DMS153 treated with DMSO at 0.1 percent for 48 hours (cell line): ENCODE measurements at regions not wholly inside any gene's neighbourhood (a gene's known extent, or its start where the extent isn't known, plus 50 kb on each side); places are given as distances from the start of the nearest gene placed in this dataset.

ENCODE experiments used
- DNase-seq: peaks from one replicate; lab custom pipeline; 2025; ENCODE audit not compliant: unreplicated experiment; lab: John Stamatoyannopoulos, UW

DNA sequence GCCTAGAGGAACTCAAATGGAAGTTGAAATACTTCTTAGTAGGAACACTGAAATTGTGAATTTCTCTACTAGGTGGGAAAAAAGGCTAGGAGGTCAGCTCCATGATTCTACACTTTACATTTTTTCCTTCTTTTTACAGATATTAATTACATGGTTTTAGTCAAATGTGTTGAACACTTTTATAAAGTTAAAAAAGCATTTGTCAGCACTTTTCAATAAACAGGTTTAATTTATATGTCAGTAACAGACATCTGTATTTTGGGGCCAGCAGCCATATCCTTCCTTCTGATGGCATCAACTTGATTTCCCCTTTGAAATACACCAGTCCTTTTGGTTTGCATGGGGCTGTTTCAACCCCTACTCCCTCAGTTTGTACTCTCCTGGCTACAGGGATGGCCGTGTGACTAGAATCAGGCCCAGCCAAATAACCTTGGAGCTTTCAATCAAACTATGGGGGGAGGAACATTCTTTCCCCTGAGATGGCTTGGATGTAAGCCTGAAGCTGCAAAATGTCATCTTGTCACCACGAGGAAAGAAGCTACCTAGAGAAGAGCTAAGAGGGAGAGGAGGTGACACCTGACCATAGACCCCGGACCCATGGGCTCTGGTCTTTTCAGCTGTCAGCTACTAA lies 171.0 kb upstream of the NEBL start:
- DNase-seq: no peak

DNA sequence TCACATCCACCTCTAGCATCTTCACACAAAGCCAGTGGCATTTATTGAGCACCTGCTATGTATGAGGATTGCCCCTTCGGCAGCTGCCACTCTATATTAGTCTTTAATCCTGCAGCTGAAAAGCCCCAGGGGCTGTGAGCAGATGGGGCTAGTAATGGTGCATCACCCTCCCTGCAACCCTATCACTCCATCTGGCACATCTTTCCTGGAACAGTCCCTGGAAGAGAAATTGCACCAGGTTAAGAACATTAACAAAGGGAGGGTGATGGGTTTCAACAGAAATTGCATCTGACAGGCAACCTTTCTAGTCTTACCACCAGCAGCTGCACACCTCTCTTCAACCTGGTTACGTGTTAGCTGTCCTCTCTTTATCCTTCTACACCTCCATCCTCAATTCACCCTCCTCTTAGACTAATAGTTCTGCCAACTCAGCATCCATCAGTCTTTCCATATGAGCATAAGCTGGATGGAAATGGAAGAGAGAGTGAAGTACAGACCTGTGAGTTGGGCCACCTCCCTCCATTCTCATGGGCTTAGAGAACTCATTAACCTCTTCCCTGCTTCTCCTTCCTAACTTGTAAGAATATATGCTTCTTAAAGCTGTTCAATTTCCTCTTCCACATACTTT lies 168.6 kb upstream of the NEBL start:
- DNase-seq: no peak

DNA sequence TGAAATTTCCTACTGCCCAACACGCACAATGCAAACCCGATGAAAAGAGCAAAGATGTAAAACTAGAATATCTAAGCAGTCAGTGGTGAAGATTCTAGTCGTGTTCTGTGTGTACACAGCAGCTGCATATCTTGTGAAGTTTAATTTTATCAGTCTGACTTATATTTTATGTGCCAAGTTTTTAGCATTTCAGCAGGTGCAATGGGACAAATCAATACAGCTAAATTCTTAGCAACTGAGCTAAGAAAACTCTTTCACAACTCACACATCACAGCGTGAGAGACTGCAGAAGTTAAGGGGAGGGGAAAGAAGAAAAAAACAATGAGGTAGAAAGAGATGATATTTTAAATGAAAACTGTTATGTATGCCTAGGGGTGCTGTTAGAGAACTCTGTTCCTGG lies 164.9 kb upstream of the NEBL start:
- no peak for DNase-seq

DNA sequence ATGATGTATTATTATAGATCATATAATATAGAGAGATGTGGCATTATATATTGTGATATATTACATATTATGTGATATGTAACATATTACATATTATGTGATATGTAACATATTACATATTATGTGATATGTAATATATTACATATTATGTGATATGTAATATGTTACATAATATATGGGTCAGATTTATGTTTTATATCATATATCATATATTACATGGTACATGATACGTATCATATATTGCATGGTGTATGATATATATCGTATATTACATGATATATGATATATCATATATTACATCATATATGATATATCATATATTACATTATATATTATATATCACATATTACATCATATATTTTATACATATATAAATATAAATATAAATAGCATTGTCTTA lies 164.1 kb upstream of the NEBL start:
- no peak for DNase-seq

DNA sequence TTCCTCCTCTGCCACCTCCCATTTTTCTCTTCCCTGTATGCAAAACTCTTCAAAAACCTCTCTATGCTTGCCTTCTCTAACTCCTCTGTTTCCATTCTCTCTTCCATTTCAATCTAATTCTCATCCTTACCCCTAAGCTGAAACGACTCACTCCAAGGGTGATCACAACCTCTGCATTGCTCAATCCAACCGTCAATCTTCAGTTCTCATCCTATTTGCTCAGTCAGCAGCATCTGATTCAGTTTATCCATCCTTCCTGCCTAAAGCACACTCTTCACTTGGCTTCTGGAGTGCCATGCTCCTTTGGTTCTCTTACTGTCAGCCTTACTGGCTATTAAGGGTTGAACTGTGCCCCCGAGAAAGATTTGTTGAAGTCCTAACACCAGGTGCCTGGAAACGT lies 163.5 kb upstream of the NEBL start:
- DNase-seq: no peak

DNA sequence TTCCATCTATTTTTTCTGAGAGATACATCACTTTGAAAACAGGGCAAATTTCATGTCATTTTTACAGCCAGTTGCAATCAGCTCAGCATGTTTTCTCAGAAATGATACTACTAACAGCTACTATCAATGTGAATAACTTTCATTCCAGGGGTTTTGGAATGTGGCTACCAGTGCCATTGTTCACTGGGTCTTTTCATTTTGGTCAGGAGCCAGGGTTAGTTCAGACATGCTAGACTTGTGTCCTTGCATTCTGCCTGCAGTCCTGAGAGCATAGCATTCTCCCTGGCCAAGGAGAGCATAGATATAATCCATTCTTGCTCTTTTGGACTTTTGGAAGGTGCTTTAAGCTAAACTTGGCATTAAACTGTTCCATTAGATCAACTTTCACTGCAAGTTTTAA lies 160.9 kb upstream of the NEBL start:
- DNase-seq: no peak

DNA sequence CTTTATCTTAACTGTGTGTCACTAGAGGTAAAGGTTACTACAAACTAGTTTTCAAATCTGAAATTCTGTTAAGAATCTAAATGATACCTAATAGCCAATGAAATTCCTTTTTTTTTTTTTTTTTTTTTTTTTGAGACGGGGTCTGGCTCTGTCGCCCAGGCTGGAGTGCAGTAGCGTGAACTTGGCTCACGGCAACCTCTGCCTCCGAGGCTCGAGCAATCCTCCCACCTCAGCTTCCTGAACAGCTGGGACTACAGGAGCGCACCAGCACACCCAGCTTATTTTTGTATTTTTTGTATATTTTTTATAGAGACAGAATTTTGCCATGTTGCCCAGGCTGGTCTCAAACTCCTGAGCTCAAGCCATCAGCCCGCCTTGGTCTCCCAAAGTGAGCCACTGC lies 160.3 kb upstream of the NEBL start:
- no peak for DNase-seq

DNA sequence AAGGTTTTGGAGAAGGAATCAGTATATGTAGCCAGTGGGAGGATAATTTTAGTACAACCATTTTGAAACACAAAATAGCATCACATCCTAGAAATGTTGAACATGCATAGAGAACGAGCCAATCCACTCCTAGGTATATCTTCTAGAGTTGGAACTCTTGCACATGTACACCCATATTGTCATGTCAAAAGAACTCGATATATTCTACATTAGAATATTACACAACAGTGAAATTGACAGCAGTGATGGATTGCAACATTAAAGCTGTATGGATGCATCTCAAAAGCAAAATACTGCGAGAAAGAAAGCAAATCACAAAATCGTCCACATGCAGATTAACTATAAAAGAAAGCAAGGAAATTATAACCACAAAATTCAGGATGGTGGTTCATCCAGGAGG lies 159.3 kb upstream of the NEBL start:
- DNase-seq: no peak

DNA sequence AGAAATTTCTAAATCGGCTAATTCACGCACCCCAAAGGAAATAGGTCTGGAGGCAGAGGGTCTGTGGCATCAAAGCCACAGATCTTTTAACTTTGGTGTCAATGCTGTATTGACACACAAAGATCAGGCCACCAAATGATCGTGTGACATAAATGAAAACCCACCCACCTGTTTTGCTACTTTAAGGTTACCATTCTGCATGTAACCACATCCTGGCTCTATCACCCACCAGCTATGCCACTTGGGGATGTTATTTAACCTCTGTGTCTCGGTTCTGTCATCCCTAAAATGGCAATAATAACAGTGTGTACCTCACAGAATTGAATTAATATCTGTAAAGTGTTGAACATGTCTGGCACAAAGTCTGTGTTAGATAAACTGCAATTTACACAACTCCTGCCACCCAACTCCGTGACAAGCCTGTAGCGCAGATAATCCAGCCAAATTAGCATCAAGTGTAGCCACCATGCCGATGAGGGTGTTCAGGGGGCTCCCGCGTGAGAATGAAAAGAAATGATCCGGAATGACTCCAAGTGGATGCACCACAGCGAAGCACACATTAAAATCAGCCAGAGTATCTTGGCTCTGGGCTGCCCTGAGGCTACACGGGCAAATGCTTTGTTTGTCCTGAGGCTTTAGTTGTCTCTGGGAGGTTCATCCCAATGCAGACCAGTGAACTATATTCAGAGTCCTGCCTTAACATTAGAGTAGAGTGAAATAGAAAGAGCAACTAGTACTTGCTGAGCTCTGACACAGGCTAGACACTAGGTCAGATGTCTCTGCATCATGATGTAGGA lies 158.4 kb upstream of the NEBL start:
- DNase-seq: no peak

DNA sequence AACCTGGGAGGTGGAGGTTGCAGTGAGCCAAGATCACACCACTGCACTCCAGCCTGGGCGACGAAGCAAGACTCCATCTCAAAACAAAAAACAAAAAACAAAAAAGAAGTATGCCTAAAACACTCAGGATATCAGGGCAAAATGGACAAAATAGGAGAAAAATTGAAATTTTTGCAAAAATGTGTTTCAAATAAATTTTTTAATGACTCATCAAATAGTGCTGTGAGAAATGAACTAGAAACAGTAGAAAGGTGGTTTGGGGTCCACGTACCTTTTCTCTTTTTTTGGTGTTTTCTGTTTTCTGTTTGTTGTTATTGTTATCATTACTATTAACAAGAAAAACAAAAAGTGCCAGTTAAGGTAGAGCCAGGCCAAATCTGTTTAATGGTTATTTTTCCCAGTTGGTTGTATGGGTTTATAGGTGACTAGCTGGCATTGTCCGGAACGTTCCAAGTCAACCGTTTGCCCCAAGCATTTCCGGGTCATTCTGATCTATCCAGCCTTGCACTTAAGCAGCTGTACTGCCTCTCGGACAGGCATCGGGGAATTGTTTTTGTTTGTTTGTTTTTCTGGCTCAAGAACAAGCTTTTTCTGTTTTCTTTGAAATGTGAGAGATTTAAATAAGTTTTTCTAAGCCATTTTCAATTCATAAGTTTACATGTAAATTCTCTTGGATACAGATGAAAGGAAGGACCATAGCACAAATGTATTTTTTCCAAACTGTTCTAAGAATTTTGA lies 157.0 kb upstream of the NEBL start:
- DNase-seq: no peak

DNA sequence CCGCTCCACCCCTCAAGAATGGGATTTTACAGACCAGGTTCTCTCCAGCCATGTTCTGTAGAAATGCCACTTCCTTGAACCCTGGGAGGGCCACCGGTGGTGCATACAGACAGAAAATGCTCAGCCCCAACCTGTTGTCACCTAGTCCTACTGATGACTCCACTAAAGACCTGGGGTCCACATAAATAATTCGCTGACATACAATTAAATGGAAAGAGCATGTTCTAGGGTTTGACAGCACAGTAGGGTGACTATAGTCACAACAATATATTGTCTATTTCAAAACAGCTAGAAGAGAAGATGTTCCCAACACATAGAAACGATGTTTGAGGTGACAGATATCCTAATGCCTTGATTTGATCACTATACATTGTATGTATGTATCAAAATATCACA lies 155.6 kb upstream of the NEBL start:
- no peak for DNase-seq

DNA sequence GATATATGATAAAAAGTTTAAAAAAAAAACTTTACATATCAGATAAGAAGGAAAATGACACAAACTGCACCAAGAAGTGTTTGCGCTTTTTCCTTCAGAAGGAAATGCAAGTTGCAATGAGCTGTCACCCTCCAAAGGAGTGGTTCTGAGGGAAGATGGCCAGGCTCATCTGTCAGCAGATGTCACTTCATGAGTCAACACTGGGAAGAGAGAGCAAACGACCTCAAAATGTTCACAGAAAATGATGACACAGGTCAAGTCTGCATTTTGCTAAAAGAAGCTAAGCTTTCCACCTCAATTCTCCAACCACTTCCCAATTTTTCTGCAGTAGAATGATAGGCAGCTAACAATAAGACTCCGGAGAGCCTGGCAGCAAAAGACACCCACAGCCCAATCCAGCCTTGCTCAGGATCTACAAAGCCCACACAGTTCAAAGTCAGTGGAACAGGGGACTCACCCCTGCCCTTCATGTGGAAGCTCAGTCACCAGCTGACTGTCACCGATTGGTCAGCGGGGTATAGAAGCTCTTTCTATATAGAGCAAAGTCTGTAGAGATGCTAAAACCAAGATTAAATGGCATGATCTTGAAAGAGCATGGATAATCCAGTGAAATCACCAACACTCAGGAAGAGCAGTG lies 155.1 kb upstream of the NEBL start:
- DNase-seq: no peak

DNA sequence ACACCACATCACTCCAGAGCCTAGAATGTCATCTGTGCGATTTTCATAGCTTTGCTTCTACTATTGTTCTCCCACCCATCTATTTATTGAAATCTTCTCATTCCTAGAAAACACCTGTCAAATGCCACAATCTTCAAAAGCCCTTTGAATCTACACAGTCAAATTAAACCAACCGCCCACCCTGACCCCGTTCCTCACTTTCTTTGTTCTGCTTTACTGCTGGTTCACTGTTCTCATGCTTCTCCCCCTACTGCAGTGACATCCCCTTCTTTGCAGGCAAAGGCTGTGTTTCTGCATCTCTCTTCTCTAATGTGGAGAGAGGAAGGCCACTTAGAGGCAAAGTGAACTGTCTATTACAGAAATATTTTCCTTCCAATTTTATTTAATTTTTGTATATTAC lies 152.4 kb upstream of the NEBL start:
- DNase-seq: no peak

DNA sequence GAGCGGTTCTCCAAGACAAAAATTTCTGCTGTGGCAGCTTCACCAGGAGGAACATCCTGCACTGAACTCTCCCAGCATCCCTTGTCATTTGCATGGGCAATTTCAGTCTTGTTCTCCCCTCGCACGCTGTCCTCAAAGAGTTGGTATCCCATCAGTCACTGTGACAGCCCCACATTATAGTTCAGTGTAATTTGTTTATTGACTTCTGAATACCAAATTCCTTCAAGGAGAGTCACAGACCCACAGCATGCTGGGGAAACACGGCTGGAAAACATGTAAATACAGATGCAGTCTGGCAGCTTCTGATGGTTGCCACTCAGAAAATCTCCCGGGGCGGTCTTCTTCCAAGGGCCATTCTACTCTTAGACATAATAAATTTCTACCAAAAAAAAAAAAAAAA lies 151.0 kb upstream of the NEBL start:
- no peak for DNase-seq

DNA sequence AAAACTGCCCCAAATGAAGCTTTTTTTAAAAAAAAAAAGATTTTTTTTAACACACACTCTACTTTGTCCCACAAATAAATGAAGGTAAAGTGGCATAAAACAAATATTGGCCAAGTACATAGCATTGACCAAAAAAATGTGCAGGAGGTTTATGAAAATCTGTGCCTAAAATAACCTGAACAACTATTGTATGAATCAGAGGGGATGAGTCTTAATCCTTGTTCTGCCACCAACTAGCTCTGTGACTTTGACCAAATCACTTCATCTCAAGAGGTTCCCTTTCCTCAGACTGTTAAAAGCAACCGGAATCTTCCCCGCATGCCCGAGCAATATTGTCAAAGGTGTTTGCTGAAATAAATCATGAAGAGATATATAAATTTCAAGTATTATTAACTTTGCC lies 150.4 kb upstream of the NEBL start:
- no peak for DNase-seq

DNA sequence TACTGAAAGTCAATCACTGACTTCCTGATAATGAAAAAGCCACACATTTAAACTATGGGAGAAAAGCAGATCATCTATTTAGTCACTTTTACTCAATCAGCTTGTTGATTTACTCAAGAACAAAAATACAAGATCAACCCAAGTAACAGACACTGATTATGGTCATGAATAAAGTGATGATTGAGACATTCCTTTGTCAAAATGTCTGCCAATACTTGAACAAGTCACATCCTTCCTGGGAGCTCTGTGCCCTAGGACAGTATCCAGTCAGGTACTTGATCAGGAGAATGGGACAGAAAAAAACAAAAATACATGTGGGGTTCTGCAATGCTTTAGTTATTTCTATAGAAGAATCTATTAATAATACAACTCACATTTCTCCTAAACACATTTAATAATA lies 150.0 kb upstream of the NEBL start:
- no peak for DNase-seq

DNA sequence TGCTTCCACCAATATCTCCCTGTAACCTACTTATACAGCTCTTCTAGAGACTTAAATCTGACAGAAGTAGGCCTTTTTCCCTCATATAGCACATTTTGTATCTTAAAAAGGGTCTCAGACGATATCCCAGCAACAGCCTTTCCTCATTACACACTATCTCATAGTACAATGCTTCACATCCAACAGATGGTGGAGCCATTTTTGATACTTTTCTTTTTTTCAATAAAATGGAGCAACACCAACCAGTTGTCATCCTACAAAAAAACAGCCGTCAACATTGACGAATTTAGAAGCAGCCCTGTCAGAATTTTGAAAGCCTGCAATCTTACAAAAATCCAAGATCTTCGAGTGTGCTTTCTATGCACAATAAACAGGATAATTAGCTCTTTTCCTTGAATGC lies 145.9 kb upstream of the NEBL start:
- DNase-seq: no peak

DNA sequence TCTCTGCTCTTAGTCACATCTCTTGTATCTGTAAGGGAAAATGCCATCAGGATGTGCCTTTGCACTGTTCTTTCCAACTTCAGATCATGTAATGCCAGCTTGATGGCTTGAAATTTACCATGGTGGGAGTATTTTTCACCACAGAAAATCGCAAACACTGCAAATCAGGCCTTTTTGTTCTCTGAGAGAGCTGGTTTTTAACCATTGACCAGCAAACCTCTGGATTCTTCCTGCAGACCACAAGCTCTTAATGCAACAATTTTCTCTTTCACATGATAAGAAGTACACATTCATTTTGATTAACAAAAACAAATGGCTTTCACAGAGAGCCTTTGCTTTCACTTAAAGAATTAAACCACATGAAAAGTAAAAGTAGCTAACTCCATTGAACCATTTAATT lies 145.4 kb upstream of the NEBL start:
- no peak for DNase-seq

DNA sequence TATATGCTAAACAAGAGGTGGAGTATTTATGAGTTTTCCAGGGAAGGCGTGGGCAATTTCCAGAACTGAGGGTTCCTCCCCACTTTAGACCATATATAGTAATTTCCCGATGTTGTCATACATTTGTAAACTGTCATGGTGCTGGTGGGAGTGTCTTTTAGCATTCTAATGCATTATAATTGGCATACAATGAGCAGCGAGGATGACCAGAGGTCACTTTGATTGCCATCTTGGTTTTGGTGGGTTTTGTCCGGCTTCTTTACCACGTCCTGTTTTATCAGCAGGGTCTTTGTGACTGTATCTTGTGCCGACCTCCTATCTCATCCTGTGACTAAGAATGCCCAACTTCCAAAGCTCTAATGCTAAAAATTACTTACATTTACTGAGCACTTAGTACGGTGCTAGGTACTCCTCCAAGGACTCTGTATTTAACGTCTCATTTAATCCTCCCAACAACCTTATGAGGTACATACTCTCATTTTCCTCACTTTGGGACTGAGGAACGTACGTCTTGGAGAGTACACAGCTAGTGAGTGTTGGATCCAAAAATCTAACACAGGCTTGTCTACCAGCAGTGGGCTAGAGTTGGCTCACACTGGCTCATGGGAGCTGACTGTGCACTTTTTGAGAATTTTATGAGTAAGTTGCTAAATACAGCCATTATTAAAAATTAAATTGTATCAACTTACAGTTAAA lies 144.8 kb upstream of the NEBL start:
- DNase-seq: no peak

DNA sequence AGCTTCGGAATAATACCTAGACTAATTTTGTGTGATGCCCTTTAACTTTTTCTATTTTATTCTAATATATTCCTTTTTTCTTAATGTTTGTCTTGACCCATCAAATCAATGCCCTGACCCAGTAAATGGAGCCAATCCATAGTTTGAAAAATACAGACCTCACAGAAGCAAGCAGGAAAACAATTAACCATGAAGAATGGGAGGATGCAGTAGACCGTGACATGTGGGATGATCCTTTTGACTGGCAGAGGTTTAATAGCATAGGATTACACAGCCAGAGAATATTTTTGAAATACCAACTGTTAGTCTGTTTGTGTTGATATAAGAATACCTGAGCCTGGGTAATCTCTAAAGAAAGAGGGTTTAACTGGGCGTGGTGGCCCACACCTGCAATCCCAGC lies 142.6 kb upstream of the NEBL start:
- DNase-seq: no peak

DNA sequence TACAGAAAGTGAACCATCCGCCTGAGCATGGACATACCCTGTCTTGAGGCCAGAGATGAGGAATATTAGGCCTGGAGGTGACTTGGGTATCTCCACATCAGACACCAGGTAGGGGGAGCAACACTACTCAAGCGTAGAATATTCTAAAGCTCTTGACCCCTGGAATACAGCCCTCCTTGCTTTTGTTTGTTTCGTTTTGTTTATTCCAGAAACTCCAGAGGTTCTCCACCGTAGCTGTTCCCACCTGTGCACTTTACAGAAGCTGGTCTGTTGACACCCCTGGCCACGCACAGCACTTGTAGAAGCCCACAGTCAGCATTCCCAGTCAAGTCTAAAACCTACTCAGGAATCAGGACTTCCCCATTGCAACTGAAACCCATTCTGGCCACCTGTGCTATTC lies 139.6 kb upstream of the NEBL start:
- no peak for DNase-seq
